Neural progenitor cell (in vitro differentiated cells): ENCODE measurements at regions not wholly inside any gene's neighbourhood (a gene's known extent, or its start where the extent isn't known, plus 50 kb on each side); places are given as distances from the start of the nearest gene placed in this dataset.

Source experiments
- EZH2 ChIP-seq: fragments of 200-600 bp; sonication (generic); IDR thresholded peaks from 2 replicates; pipeline ENCODE4 v1.6.1; 2017; ENCODE audit warnings: antibody characterized with exemption, mild to moderate bottlenecking, moderate library complexity
- TF ChIP-seq, protein P1 (sequence below): fragments of 200-600 bp; sonication (generic); IDR thresholded peaks from 2 replicates; pipeline ENCODE4 v1.5.1; 2017; ENCODE audit warnings: antibody characterized with exemption, mild to moderate bottlenecking

DNA sequence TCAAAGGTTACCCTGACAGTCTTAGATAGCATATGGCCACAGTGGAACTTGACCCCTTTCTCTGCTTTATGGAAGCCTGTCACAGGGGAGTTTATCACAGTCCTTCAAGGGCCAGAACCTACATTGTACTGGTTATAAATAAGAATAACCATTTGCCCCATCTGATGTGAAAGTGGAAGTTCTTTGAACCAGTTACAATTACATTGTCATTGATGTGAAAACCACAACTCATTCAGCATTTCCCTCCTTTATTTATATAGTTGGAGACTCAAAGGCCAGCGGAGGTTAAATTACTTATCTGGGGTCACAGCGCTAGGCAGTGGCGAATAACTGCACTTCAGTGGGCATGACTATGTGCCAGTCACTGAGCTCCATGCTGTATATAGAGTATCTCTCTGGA is 60.5 kb upstream of the TBC1D5 start:
- TF ChIP-seq, protein P1, sequence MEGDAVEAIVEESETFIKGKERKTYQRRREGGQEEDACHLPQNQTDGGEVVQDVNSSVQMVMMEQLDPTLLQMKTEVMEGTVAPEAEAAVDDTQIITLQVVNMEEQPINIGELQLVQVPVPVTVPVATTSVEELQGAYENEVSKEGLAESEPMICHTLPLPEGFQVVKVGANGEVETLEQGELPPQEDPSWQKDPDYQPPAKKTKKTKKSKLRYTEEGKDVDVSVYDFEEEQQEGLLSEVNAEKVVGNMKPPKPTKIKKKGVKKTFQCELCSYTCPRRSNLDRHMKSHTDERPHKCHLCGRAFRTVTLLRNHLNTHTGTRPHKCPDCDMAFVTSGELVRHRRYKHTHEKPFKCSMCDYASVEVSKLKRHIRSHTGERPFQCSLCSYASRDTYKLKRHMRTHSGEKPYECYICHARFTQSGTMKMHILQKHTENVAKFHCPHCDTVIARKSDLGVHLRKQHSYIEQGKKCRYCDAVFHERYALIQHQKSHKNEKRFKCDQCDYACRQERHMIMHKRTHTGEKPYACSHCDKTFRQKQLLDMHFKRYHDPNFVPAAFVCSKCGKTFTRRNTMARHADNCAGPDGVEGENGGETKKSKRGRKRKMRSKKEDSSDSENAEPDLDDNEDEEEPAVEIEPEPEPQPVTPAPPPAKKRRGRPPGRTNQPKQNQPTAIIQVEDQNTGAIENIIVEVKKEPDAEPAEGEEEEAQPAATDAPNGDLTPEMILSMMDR: no peak
- no peak for TF ChIP-seq EZH2
